Hippocampal formation (tissue), 2 donors: ENCODE measurements at regions not wholly inside any gene's neighbourhood (a gene's known extent, or its start where the extent isn't known, plus 50 kb on each side); places are given as distances from the start of the nearest gene placed in this dataset.

Source experiments
- DNase-seq, 2 donors: peaks; one replicate each; lab custom pipeline; 2025; lab: John Stamatoyannopoulos, UW

DNA sequence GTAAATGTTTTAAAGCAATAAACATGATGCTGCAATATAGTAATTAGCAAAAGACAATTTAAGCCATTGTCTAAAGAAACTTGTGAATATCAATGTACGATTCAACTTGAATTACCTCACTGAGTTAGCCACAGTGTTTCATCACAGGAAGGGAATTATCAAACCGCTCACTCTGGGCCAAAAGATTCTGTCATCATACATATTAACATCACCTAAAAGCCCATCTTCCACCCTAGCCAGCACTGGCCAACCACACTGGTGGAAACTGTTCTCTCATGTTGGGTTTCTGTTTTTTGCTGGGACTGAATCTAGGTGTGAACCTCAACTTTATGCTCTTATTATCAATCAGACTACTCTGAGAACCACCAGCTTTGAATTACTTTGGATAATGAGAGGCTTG is 497.7 kb upstream of the THBS1 start:
- no peak for DNase-seq

DNA sequence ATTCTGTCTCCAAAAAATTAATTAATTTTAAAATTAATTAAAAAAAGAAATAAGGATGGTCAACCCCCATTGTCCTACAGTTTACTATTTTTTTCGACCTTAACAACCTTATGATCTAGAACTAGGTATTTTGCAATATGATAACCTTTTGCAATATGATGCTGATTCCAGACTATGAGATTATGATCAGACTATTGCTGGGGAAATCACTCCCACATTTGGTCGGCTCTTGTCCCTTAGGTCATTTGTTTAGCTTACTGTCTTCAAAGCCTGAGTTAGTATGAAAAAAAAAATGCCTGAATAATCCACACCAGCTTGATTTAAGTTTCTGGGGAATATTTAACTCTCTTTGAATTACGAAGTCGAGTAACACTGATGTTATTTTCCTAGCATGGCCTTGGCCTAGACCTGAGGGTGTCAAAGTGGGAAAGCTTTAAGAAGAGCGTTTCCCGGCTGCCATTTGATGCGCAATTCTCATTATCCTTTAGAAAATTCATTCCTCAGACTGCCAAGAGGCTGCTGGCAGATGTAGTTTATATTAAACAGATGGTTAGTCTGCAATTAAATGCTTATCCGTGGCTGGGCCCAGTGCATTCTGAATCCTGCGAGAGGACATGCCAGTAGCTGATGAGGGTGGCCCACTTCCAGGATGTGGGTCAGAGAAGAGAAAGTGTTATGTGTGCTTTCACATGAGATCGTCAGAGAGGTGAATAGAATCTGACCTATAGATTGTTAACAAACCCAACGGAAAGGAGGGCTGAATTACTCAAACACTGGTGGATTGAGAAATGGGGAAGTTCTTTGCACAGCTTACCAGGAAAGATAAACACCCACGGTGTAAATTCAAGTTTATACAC is 496.0 kb upstream of the THBS1 start:
- peak in 1 of 2 donors; percentile 10 for DNase-seq

DNA sequence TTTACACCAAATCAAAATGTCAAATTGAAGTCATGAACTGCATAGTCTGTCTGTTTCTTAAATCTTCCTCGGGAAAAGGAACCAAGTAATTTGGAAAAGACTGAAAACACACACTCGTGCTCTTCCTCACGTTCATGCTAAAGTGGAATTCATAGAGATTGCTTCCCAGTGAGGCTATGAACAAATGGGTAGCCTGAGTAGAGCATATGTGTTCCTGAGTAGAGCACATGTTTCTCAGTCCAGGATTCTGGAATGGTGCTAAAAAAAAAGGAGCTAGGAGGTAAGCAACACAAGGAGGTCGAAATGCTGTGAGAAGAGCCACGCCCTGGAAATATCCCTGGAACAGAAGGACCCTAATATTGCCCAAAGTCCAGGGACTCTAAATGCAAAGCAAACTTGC is 494.2 kb upstream of the THBS1 start:
- no peak for DNase-seq

DNA sequence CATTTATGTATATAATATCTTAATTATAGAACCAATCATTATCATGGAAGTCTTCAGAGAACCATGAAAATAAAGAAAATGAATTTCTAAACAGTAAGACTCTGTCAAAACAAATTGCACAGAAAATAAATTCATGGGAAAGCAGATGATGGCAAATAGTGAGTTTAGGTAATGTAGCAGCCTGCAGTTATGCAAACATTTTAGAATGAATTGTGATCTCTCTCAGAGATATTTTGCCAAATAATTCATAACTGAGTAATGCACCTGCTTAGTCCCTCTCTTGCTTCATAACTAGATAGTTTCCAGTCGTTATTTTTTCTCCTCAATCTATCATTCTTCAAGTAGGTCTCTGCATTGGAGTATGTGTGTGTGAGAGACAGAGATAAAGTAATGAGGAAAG is 492.7 kb upstream of the THBS1 start:
- DNase-seq, result no peak

DNA sequence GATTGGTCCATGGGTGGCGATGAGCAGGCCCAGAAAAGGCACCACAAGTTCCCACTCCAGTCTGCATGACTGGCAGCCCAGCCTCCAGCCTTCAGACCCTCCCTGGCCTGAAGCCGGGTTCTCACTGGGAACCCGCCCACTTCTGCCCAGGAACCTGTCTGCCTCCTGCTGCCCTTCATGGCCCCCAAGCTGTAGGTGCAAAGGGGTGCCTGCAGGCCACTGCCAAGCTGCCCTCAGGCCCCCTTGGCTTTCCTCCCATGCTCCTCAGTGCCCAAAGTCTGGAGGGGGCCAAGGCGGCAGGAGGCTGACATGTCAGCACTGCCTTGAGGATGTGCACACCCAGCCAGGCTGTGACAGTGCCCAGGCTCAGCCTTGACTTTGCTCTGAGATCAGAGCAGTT is 488.5 kb upstream of the THBS1 start:
- no peak for DNase-seq

DNA sequence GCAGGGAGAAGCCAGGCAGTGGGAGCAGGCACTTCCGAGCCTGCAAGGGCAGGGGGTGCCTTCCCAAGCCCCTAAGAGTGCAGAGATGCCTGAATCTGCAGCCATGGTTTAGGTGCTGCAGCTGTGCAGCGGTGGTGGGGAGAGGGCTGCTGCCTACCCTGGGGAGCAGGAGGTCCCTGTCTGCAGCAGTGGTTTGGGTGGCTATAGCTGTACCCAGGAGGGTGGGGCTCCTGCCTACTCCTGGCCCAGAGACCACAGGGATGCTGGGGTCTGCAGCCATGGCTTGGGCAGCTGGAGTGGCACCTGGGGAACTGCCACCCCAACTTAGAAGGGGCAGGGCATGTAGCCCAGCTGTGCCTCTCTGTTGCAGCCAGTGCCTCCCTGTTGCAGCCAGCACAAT is 488.1 kb upstream of the THBS1 start:
- DNase-seq, result no peak

DNA sequence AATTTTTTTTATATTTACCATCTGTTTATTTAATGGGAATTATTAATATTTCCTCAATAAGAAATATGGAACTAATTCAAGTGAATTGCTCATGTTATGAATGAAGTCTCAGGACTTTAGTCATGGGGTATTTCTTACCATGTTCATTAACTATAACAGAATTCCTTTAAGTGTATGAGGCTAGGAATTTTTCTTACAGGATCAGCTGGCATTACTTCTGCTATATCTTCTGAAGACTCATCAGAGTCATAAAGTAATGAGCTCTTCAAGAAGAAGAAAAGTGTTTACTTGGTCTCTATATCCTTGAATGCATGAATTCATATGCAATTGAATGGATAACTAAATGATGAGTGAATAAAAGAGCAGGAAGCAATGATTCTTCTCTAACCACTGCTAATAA is 486.8 kb upstream of the THBS1 start:
- DNase-seq, result no peak

DNA sequence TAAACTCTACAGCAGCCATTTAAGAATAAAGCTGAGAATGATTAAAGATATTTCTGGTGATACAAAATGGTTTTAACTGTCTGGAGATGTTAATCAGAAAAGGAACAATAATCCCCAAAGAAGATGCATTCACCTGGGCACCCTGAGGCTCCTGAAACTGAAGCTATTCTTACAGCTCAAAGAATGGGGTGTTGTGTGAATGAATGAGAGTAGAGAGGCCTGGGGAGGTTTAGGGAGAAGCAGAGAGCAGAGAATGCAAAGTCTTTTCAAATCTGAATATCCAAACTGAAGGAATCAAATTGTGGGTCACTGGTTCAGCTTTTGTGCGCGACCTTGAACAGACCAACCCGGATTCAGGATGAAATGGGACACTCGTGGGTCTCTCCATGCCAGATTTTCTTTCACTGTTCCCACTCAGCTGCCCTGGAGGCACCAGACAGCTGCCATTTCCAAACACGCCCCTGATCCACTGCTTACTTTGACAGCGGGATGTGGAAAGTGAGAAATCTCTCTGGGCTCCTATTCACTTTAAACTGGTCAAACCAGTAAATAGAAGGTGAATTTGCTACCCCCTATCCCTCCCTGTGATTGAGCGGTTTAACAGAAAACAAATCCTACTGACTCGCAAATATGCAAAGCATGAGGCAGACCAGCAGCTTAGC is 485.5 kb upstream of the THBS1 start:
- DNase-seq, result no peak

DNA sequence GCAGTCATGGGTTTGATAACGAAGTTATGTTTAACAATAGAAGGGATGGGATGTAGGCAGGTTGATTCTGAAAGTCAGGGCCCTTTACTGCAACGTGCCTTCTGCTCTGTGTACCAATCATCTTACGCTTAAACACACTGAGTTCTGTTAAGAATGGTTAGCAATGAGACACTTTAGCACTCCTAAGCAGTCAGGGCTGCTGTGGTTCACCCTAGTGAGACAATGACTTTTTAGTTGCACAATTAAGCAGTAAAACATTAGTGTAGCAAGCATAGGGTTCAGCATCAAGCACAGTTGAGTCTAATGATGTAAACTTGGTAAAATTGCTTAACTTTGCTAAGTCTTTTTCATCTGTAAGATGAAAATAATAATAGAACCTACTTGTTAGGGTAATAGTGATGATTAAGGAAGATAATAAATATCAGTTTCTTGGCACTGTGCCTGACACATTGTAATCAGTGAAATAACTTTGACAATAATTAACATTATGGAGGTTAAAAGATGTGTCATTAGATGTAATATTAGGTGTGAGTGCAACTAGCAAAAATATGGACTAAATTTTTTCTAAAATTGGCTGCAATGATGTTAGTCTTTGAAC is 484.2 kb upstream of the THBS1 start:
- DNase-seq, result no peak

DNA sequence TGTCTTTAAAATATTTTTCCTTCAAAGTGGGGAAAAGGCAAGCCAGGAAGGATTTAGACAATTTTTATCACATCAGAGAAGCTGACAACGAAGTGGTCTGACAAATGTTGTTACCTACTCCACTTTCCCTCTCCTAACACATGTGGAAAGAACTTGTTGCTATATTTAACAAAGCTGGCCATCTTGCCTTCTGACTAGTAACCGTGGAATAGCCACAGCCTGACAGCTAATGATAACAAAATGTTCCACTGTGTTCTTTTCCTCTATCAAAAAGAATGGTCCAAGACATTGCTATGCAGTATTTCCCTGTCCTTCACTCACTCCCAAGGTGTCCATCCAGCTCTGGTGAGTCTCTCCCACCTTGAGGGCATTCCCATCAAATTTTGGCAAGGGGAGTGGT is 481.4 kb upstream of the THBS1 start:
- DNase-seq, result no peak

DNA sequence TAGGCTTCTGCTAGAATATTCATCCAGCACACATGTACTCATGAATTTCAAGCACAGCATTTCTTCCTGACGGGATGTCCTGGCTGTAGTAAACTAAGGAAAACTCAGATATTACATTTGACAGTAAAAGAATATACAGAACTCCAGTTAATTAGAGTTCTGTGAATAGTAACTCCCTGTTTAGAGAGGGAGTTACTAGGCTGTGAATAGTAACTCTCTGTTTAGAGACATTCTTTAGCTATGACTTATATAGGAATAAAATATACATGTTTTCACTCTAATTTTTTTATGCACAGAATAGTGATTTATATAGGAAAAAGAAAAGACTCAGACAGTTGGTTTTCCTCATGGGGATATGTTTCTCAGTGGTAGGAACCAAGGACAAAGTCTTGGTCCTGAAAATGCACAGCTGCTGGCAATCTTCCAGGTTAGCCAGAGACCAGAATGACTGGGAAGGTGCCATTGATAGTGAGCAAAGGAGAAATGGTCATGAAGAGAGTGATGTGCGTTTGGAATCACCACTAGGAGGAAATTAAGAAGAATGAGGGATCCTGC is 480.7 kb upstream of the THBS1 start:
- no peak for DNase-seq

DNA sequence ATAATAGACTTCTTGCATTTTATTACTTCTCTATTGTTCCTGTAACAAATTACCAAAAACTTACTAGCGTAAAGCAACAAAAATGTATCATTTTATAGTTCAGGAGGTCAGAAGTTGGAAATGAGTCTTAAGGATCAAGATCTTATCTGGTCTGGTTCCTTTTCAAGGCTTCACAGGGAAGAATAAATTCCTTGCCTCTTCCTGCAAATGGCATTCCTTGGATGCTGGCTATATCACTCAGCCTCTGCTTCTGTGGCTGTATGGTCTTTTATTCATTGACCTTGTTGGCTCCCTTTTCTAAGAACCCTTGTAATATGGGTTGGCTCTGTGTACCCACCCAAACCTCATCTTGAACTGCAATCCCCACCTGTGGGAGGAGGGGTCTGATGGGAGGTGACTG is 478.4 kb upstream of the THBS1 start:
- no peak for DNase-seq

DNA sequence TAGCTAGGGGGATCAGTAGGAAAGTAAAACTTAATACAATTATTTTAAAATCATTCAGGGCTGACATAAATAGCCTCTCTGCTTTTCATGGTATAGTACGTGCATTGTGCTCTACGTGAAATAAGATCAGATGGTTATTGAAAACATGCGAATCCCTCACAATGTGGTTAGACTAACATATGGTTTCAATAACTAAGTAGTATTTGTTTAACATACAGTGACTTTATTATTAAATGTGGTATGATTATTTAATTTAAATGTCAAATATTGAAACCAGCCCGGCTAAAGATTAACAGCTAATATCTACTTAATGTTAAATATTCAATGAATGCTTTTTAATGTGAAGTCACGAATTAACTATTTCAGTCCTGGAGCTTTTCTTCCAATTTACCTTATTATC is 473.9 kb upstream of the THBS1 start:
- DNase-seq, result no peak

DNA sequence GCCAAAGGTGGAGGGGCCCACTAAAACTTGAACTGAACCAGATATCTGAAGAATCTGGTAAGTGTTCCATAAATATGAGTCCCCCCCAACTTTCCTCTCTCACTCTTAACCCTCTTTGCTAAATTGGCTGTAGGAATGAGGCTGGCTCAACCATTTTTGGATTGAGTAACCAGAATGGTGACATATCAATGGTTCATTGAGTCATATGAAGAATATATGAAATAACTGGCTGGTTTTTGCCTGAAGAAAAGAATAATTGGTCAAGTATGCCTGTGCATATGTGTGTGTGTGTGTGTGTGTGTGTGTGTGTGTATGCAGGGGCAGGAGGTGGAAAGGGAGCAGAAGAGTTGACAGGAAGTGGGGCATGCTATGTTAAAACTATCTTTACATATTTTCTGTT is 472.9 kb upstream of the THBS1 start:
- no peak for DNase-seq

DNA sequence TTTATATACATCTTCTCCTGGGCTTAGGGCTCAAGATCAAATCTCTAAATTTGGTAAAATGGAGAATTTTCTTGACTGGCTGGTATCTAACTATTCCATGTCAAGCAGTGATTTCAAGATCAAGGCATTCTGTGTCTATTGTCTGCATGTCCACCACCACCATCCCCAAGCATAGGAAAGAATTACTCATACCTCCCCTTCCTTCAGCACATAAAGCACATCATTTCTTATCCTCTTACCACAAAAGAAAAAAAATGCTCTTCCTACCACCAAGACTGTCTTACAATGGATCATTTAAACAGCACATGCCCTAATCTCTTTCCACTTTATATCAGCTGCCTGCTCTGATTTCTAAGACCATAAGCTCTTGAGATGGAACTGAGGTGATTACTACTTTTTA is 470.5 kb upstream of the THBS1 start:
- DNase-seq, result no peak

DNA sequence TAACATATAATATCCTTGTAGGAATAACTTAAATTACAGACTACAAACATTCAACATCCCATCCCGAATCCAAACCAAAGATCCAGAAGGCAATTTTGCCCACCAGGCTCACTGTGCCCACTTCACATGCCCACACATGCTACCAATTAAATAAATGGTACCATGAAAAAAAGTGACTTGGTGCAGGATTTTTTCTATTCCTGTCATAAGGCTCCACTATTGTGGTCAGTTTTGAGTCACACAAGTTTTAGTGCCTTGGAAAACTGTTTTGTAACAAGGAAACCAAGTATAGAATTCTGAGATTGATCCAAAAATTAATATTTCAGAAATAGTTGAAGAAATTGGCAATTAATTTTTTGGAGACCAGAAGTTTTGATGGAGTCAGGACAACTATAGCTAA is 470.1 kb upstream of the THBS1 start:
- no peak for DNase-seq

DNA sequence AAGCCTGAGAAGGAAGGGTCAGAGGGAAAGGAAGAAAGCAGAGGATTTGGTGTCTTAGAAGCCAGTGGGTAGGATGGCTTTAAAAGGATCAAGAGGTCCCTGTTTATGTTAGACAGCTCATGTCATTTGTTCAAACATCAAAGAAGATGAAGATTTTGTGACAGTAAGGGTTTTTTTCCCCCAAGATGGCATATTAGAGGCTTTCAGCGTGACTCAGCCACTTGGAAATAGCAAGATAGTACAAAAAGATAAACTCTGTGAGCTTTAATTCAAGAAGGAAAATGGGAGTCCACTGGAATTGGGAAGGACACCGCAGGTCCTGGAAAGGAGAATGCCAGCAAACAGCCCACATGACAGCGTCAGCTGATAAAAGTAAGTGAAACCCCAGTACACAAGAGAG is 467.1 kb upstream of the THBS1 start:
- DNase-seq, result no peak

DNA sequence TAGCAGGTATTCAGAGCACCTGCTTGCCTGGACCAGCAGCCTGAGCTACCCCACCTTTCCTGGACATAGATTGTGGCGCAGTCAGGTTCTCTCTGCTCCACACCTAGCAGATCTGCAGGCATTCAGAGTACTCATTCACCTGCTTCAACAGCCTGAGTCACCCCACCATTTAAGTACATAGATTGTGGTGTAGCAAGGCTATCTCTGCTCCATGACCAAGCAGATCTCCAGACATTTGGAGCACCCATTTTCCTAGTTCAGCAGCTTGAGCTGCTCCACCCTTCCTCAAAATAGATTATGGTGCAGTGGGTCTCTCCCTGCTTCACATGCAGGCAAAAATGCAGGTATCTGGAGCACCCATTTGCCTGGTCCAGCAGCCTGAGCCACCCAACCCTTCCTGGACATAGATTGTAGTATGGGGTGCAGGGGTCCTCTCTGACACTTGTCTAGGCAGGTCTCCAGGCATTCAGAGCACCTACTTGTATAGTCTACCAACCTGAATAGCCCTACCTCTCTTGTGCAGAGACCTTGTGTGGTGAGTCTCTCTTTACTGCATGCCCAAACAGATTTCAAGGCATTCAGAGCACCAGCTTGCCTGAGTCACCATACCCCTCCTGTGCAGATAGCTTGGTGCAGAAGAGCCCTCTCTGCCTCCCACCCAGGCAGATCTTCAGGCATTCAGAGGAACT is 466.0 kb upstream of the THBS1 start:
- no peak for DNase-seq

DNA sequence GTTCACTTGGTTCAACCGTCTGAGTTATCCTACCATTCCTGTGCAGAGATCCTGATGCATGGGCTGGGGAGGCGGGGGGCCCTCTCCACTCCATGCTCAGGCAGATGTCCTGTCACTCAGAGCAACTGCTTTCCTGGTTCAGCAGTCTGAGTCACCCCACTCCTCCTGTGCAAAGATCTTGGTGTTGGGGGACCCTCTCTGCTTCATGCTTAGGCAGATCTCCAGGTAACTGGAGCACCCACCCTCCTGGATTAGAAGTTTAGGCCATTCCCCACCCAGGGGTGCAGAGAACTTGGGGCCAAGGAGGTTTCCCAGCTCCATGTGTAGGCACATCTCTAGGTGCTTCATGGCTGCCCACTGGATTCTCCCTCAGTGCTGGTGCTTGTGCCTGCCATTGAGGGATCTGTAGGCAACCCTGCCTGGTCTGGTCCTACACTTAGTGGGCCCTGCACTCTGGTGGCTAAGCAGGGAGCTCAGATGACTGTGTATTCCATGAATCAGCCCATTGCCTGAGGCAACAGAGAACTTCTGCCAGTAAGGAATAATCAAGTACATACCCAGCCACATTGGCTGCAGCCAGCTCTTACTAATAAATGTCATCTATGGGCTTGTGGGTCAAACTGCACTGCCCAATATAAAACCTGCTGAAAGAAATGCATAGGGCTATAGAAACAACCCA is 465.4 kb upstream of the THBS1 start:
- no peak for DNase-seq

DNA sequence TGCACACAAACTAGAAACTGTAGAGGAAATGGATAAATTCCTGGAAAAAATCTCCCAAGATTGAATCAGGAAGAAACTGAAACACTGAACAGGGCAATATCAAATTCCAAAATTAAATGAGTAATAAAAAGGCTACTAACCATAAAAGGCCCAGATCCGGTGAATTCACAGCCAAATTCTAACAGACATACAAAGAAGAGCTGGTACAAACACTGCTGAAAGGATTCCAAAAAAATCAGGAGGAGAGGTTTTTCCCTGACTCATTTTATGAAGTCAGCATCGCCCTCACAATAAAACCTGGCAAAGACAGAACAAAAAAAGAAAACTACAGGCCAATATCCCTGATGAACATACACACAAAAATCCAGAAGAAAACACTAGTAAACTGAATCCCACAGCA is 462.4 kb upstream of the THBS1 start:
- peak in 1 of 2 donors; percentile 44 for DNase-seq

DNA sequence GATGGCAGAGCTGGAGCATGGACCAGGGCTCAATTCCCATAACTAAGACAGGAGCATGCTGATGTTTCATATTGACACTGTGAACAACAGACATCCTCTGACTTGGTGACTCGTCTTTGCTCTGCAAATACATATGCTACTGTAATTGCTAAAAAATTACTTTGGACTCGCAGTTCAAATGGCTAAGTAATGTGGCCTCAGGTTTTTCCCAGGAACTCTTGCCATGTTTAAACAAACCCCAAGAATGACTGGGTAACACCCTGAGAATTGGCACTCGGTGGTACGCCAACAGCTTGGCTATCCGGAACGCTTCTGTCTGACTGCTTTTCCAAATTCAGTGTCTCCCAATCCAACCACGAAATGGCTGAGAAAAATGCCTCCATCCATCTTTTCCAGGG is 456.7 kb upstream of the THBS1 start:
- no peak for DNase-seq
